A204.1 (cell line): ENCODE measurements at regions not wholly inside any gene's neighbourhood (a gene's known extent, or its start where the extent isn't known, plus 50 kb on each side); places are given as distances from the start of the nearest gene placed in this dataset.

Source experiments
- FAIRE-seq: peaks from 2 replicates; lab custom pipeline; 2012; peaks lifted over from hg19 to GRCh38; lab: Jason Lieb, UNC

GRCh38 chr18:37762076-37762621 lies 196.6 kb upstream of the CELF4 start:
- FAIRE-seq = no peak

- no peak for FAIRE-seq
Observed at GRCh38 chr18:37754141-37754540, 188.5 kb upstream of the CELF4 start.

- no peak for FAIRE-seq
Observed at GRCh38 chr18:37742436-37742835, 176.8 kb upstream of the CELF4 start.

- FAIRE-seq = no peak
Observed at GRCh38 chr18:37741032-37741623, 175.5 kb upstream of the CELF4 start.

- FAIRE-seq = no peak
Observed at GRCh38 chr18:37734406-37734805, 168.8 kb upstream of the CELF4 start.

- no peak for FAIRE-seq
Observed at GRCh38 chr18:37729716-37730115, 164.1 kb upstream of the CELF4 start.

- FAIRE-seq = no peak
Observed at GRCh38 chr18:37724206-37724605, 158.6 kb upstream of the CELF4 start.

- no peak for FAIRE-seq
Observed at GRCh38 chr18:37721544-37722522, 156.2 kb upstream of the CELF4 start.

GRCh38 chr18:37720663-37721062 lies 155.1 kb upstream of the CELF4 start:
- FAIRE-seq = no peak

GRCh38 chr18:37717656-37718055 lies 152.1 kb upstream of the CELF4 start:
- no peak for FAIRE-seq

GRCh38 chr18:37717098-37717497 lies 151.5 kb upstream of the CELF4 start:
- no peak for FAIRE-seq

GRCh38 chr18:37716106-37716735 lies 150.6 kb upstream of the CELF4 start:
- no peak for FAIRE-seq

- FAIRE-seq = no peak
Observed at GRCh38 chr18:37714691-37715090, 149.1 kb upstream of the CELF4 start.

- no peak for FAIRE-seq
Observed at GRCh38 chr18:37712776-37713175, 147.2 kb upstream of the CELF4 start.

- FAIRE-seq = no peak
Observed at GRCh38 chr18:37711766-37712505, 146.3 kb upstream of the CELF4 start.

GRCh38 chr18:37710726-37711125 lies 145.1 kb upstream of the CELF4 start:
- FAIRE-seq = no peak

GRCh38 chr18:37709740-37710139 lies 144.1 kb upstream of the CELF4 start:
- FAIRE-seq = no peak

GRCh38 chr18:37705016-37705415 lies 139.4 kb upstream of the CELF4 start:
- FAIRE-seq = no peak

GRCh38 chr18:37702841-37703240 lies 137.2 kb upstream of the CELF4 start:
- FAIRE-seq = no peak

GRCh38 chr18:37701967-37702366 lies 136.4 kb upstream of the CELF4 start:
- no peak for FAIRE-seq

GRCh38 chr18:37698508-37699040 lies 133.0 kb upstream of the CELF4 start:
- no peak for FAIRE-seq

GRCh38 chr18:37694516-37694915 lies 128.9 kb upstream of the CELF4 start:
- FAIRE-seq = no peak
